ENCODE measurements at regions not wholly inside any gene's neighbourhood (a gene's known extent, or its start where the extent isn't known, plus 50 kb on each side); places are given as distances from the start of the nearest gene placed in this dataset.
"Not testable (repeated sequence)": the region's sequence is repeated elsewhere in the genome, so short reads cannot be mapped to it uniquely, and the experiment has no call there.

DNA sequence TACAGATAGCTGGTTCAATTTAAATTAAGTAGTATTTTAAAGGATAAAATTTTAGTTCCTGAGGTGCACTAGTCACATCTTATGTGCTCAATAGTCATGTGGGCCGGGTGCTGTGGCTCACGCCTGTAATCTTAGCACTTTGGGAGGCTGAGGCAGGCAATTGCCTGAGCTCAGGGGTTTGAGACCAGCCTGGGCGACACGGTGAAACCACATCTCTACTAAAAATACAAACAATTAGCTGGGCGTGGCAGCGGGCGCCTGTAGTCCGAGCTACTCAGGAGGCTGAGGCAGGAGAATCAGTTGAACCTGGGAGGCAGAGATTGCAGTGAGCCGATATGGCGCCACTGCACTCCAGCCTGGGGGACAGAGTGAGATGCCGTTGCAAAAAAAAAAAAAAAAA lies 219.9 kb upstream of the HHIP start:
- TF ChIP-seq, protein P1, sequence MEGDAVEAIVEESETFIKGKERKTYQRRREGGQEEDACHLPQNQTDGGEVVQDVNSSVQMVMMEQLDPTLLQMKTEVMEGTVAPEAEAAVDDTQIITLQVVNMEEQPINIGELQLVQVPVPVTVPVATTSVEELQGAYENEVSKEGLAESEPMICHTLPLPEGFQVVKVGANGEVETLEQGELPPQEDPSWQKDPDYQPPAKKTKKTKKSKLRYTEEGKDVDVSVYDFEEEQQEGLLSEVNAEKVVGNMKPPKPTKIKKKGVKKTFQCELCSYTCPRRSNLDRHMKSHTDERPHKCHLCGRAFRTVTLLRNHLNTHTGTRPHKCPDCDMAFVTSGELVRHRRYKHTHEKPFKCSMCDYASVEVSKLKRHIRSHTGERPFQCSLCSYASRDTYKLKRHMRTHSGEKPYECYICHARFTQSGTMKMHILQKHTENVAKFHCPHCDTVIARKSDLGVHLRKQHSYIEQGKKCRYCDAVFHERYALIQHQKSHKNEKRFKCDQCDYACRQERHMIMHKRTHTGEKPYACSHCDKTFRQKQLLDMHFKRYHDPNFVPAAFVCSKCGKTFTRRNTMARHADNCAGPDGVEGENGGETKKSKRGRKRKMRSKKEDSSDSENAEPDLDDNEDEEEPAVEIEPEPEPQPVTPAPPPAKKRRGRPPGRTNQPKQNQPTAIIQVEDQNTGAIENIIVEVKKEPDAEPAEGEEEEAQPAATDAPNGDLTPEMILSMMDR (IDR thresholded peaks at IDR 0.05), result not testable (repeated sequence)
- TF ChIP-seq, protein P2, sequence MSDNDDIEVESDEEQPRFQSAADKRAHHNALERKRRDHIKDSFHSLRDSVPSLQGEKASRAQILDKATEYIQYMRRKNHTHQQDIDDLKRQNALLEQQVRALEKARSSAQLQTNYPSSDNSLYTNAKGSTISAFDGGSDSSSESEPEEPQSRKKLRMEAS (CRISPR knock-in tag; IDR thresholded peaks at IDR 0.05), result not testable (repeated sequence)
- not testable (repeated sequence) for TF ChIP-seq E2F4 (CRISPR knock-in tag; IDR thresholded peaks at IDR 0.05; ENCODE audit: borderline replicate concordance, low read depth); ZNF121 (CRISPR knock-in tag; IDR thresholded peaks at IDR 0.05); CREB1 (CRISPR knock-in tag; IDR thresholded peaks at IDR 0.05); IRF1 (CRISPR knock-in tag; IDR thresholded peaks at IDR 0.05)

All from WTC11 (cell line).